H9 (cell line): ENCODE measurements at regions not wholly inside any gene's neighbourhood (a gene's known extent, or its start where the extent isn't known, plus 50 kb on each side); places are given as distances from the start of the nearest gene placed in this dataset.

ENCODE experiments used
- DNase-seq: peaks from one replicate; pipeline ENCODE4 v3.0.0-alpha.2; 2017
- H2AFZ ChIP-seq: one replicate; pipeline ENCODE4 v1.6.1; 2013; ENCODE audit warnings: mild to moderate bottlenecking, low read length, control low read depth, moderate library complexity
- H2AK5ac ChIP-seq: 2 replicates; pipeline ENCODE4 v1.6.1; 2013; ENCODE audit warnings: low read length, control low read depth, mixed read lengths; ENCODE audit not compliant: insufficient read length
- H2BK120ac ChIP-seq: one replicate; pipeline ENCODE4 v1.6.1; 2013; ENCODE audit warnings: low read depth, mild to moderate bottlenecking, low read length, control low read depth, inconsistent platforms; ENCODE audit not compliant: poor library complexity, severe bottlenecking
- H2BK12ac ChIP-seq: 2 replicates; pipeline ENCODE4 v1.6.1; 2013; ENCODE audit warnings: low read length, control low read depth, mixed read lengths, low read depth; ENCODE audit not compliant: insufficient read length
- H2BK15ac ChIP-seq: 2 replicates; pipeline ENCODE4 v1.6.1; 2013; ENCODE audit warnings: low read depth, low read length, control low read depth
- H2BK20ac ChIP-seq: one replicate; pipeline ENCODE4 v1.6.1; 2013; ENCODE audit warnings: low read depth, mild to moderate bottlenecking, low read length, control low read depth, inconsistent platforms; ENCODE audit not compliant: poor library complexity, severe bottlenecking
- H2BK5ac ChIP-seq: 2 replicates; pipeline ENCODE4 v1.6.1; 2013; ENCODE audit warnings: low read length, control low read depth, mixed read lengths; ENCODE audit not compliant: insufficient read length
- H3K14ac ChIP-seq: 2 replicates; pipeline ENCODE4 v1.6.1; 2013; ENCODE audit warnings: low read length, control low read depth; ENCODE audit not compliant: insufficient read depth
- H3K18ac ChIP-seq: 2 replicates; pipeline ENCODE4 v1.6.1; 2013; ENCODE audit warnings: low read depth, mild to moderate bottlenecking, mixed read lengths, low read length, control low read depth; ENCODE audit not compliant: insufficient read length
- H3K23ac ChIP-seq: 2 replicates; pipeline ENCODE4 v1.6.1; 2013; ENCODE audit warnings: low read length, control low read depth, mixed read lengths, low read depth; ENCODE audit not compliant: insufficient read length
- H3K23me2 ChIP-seq: 2 replicates; pipeline ENCODE4 v1.6.1; 2013; ENCODE audit warnings: low read depth, mild to moderate bottlenecking, mixed read lengths, low read length, control low read depth; ENCODE audit not compliant: insufficient read length, poor library complexity, severe bottlenecking
- H3K27ac ChIP-seq: 2 replicates; pipeline ENCODE4 v1.5.1; 2013; ENCODE audit warnings: low read length, control low read depth, mixed read lengths, low read depth; ENCODE audit not compliant: insufficient read length
- H3K27me3 ChIP-seq: 2 replicates; pipeline ENCODE4 v1.6.1; 2013; ENCODE audit warnings: low read length, control low read depth, inconsistent platforms; ENCODE audit not compliant: insufficient read depth
- H3K4ac ChIP-seq: 2 replicates; pipeline ENCODE4 v1.6.1; 2013; ENCODE audit warnings: low read depth, mild to moderate bottlenecking, control low read depth, inconsistent platforms, low read length, moderate library complexity
- H3K4me1 ChIP-seq: 2 replicates; pipeline ENCODE4 v1.6.1; 2013; ENCODE audit warnings: low read length, control low read depth, inconsistent platforms; ENCODE audit not compliant: insufficient read depth
- H3K4me2 ChIP-seq: 2 replicates; pipeline ENCODE4 v1.6.1; 2013; ENCODE audit warnings: low read length, control low read depth, mixed read lengths; ENCODE audit not compliant: insufficient read length, insufficient read depth
- H3K56ac ChIP-seq: 2 replicates; pipeline ENCODE4 v1.6.1; 2013; ENCODE audit warnings: low read depth, mild to moderate bottlenecking, mixed read lengths, low read length, control low read depth; ENCODE audit not compliant: insufficient read length
- H3K79me1 ChIP-seq: 2 replicates; pipeline ENCODE4 v1.6.1; 2013; ENCODE audit warnings: low read depth, mild to moderate bottlenecking, moderate library complexity, low read length, control low read depth, inconsistent platforms; ENCODE audit not compliant: insufficient read depth, poor library complexity, severe bottlenecking
- H3K79me2 ChIP-seq: 2 replicates; pipeline ENCODE4 v1.6.1; 2013; ENCODE audit warnings: low read length, control low read depth, inconsistent platforms; ENCODE audit not compliant: insufficient read depth
- H3K9ac ChIP-seq: 2 replicates; pipeline ENCODE4 v1.6.1; 2013; ENCODE audit warnings: low read length, control low read depth, mixed read lengths; ENCODE audit not compliant: insufficient read length; ENCODE audit errors: extremely low read depth
- H3K9me3 ChIP-seq: one replicate; pipeline ENCODE4 v1.6.1; 2013; ENCODE audit warnings: low read depth, low read length, inconsistent platforms; ENCODE audit not compliant: control insufficient read depth
- H3T11ph ChIP-seq: one replicate; pipeline ENCODE4 v1.6.1; 2013; ENCODE audit warnings: mild to moderate bottlenecking, low read length, control low read depth, inconsistent platforms
- H4K20me1 ChIP-seq: one replicate; pipeline ENCODE4 v1.6.1; 2013; ENCODE audit not compliant: control insufficient read depth, insufficient read length, insufficient read depth
- H4K5ac ChIP-seq: 2 replicates; pipeline ENCODE4 v1.6.1; 2013; ENCODE audit warnings: low read depth, mild to moderate bottlenecking, mixed read lengths, low read length, control low read depth; ENCODE audit not compliant: insufficient read length
- H4K8ac ChIP-seq: replicated peaks from 2 replicates; pipeline ENCODE4 v1.6.1; 2013; ENCODE audit warnings: low read length, control low read depth, mixed read lengths, low read depth; ENCODE audit not compliant: insufficient read length
- H4K91ac ChIP-seq: 2 replicates; pipeline ENCODE4 v1.6.1; 2013; ENCODE audit warnings: low read depth, mild to moderate bottlenecking, moderate library complexity, mixed read lengths, low read length, control low read depth; ENCODE audit not compliant: insufficient read length
- H3K27ac Mint-ChIP-seq, 3 experiments: 2 replicates in 2 of 3; 3 replicates in 1 of 3; pipeline ENCODE4 v1.8.0; 2020 to 2021; ENCODE audit warnings: mixed read lengths in 3 of 3, mild to moderate bottlenecking in 1 of 3, moderate library complexity in 1 of 3
- H3K27me3 Mint-ChIP-seq: 2 replicates; pipeline ENCODE4 v1.8.0; 2021; ENCODE audit warnings: low read depth, mild to moderate bottlenecking, moderate library complexity, mixed read lengths
- H3K36me3 Mint-ChIP-seq, 3 experiments: 2 replicates in 2 of 3; 3 replicates in 1 of 3; pipeline ENCODE4 v1.8.0; 2020 to 2021; ENCODE audit warnings: low read depth in 3 of 3, mixed read lengths in 3 of 3; ENCODE audit not compliant: insufficient read depth in 1 of 3
- H3K4me1 Mint-ChIP-seq, 2 experiments: 2 replicates each; pipeline ENCODE4 v1.8.0; 2020; ENCODE audit warnings: mixed read lengths in 2 of 2
- H3K4me3 Mint-ChIP-seq, 2 experiments: 2 replicates in 1 of 2; 3 replicates in 1 of 2; pipeline ENCODE4 v1.8.0; 2020 to 2021; ENCODE audit warnings: mild to moderate bottlenecking in 2 of 2, mixed read lengths in 2 of 2, moderate library complexity in 1 of 2
- H3K9me3 Mint-ChIP-seq, 2 experiments: 2 replicates in 1 of 2; 3 replicates in 1 of 2; pipeline ENCODE4 v1.8.0; 2020; ENCODE audit warnings: mild to moderate bottlenecking in 2 of 2, mixed read lengths in 2 of 2, moderate library complexity in 1 of 2
- WGBS: extraction: QIAGEN DNeasy Blood & Tissue Kit; methylation state at CpG from one replicate; pipeline ENCODE4 v1.1.7; 2013; ENCODE audit warnings: missing lambda C conversion rate, low lambda C conversion rate, mixed read lengths; ENCODE audit not compliant: insufficient read length; ENCODE audit errors: extremely low coverage; 5-methylcytosine and 5-hydroxymethylcytosine counted together
- TF ChIP-seq, protein P1 (sequence below): fragments of 200-600 bp; sonication (generic); conservative IDR thresholded peaks from 3 replicates; pipeline ENCODE4 v1.8.0; 2021; ENCODE audit warnings: antibody characterized with exemption, mild to moderate bottlenecking

DNA sequence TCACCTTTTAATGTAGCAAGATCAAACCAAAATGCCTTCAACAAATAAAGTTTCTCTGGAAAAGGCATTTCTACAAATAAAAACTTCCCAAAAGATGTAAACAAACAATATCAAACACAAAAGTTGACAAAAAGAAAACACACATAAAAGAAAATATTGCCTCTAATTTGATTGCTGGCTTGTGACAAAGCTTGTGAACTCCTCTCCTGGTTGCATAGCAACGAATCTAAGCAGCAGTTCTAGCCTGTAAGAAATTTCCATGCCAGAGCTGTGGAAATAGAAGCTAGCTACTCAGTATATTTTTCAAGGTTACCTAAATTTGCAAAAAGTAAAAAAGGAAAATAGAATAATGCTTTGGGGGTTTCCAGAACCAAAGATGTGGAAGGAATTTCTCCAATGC is 173.9 kb upstream of the CDK1 start:
- Histone ChIP-seq H2BK20ac (no peak overlapping the region), H3K27me3 (no peaks in the 10 kb centered on the region), H2BK12ac (no peak overlapping the region), H3T11ph (no peak overlapping the region), H2BK5ac (no peak overlapping the region), H3K23ac (no peak overlapping the region), H3K9me3 (no peaks in the 10 kb centered on the region), H3K4me2 (no peak overlapping the region), H3K27ac (no peak overlapping the region), H2AFZ (no peak overlapping the region), H4K91ac (no peak overlapping the region), H4K8ac (no peak overlapping the region), H4K20me1 (no peaks in the 10 kb centered on the region), H3K4me1 (no peaks in the 10 kb centered on the region), H3K9ac (no peak overlapping the region), H3K4ac (no peak overlapping the region), H4K5ac (no peak overlapping the region), H3K14ac (no peak overlapping the region), H3K18ac (no peak overlapping the region), H3K79me2 (no peaks in the 10 kb centered on the region), H2BK15ac (no peak overlapping the region), H3K56ac (no peak overlapping the region), H2AK5ac (no peak overlapping the region), H3K79me1 (no peaks in the 10 kb centered on the region), H3K23me2 (no peaks in the 10 kb centered on the region), H2BK120ac (no peak overlapping the region)
- Mint-ChIP-seq H3K36me3 (no peaks in the 10 kb centered on the region), H3K27me3 (no peaks in the 10 kb centered on the region), H3K4me3 (no peak overlapping the region), H3K27ac (no peak overlapping the region), H3K9me3 (no peaks in the 10 kb centered on the region), H3K4me1 (no peaks in the 10 kb centered on the region)
- TF ChIP-seq, protein P1, sequence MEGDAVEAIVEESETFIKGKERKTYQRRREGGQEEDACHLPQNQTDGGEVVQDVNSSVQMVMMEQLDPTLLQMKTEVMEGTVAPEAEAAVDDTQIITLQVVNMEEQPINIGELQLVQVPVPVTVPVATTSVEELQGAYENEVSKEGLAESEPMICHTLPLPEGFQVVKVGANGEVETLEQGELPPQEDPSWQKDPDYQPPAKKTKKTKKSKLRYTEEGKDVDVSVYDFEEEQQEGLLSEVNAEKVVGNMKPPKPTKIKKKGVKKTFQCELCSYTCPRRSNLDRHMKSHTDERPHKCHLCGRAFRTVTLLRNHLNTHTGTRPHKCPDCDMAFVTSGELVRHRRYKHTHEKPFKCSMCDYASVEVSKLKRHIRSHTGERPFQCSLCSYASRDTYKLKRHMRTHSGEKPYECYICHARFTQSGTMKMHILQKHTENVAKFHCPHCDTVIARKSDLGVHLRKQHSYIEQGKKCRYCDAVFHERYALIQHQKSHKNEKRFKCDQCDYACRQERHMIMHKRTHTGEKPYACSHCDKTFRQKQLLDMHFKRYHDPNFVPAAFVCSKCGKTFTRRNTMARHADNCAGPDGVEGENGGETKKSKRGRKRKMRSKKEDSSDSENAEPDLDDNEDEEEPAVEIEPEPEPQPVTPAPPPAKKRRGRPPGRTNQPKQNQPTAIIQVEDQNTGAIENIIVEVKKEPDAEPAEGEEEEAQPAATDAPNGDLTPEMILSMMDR = no peak
- WGBS = no CpG with 5 or more reads among the region's 1 CpG
- DNase-seq = no peak
